SHP77 (cell line): ENCODE measurements at regions not wholly inside any gene's neighbourhood (a gene's known extent, or its start where the extent isn't known, plus 50 kb on each side); places are given as distances from the start of the nearest gene placed in this dataset.
"Not testable (repeated sequence)": the region's sequence is repeated elsewhere in the genome, so short reads cannot be mapped to it uniquely, and the experiment has no call there.

Experiments used
- DNase-seq, 2 experiments: peaks; one replicate each; lab custom pipeline; 2025; lab: John Stamatoyannopoulos, UW

DNA sequence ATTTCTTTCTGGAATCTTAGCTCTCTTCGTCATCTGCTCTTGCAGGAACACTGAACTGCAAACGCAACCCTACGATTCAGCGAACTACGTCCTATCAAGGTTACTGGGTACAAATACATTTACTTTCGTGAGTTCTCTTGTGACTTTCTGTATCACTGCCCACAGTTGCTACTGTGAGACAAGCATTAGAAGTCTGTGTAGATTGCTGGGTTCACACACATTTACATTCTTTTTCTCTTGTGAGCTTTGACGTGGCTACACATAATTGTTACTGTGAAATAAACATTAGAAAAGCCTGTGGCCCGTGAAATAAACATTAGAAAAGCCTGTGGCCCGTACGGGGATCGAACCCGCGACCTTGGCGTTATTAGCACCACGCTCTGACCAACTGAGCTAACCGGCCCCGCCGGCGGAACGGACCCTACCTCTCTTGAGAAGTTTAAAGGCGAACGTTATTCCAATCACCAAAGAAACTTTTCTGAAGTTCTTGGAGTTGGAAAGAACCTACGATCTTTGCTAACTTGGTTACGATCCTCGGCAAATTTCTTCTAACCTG is 61.2 kb upstream of the ZNF322 start:
- DNase-seq, result not testable (repeated sequence)

DNA sequence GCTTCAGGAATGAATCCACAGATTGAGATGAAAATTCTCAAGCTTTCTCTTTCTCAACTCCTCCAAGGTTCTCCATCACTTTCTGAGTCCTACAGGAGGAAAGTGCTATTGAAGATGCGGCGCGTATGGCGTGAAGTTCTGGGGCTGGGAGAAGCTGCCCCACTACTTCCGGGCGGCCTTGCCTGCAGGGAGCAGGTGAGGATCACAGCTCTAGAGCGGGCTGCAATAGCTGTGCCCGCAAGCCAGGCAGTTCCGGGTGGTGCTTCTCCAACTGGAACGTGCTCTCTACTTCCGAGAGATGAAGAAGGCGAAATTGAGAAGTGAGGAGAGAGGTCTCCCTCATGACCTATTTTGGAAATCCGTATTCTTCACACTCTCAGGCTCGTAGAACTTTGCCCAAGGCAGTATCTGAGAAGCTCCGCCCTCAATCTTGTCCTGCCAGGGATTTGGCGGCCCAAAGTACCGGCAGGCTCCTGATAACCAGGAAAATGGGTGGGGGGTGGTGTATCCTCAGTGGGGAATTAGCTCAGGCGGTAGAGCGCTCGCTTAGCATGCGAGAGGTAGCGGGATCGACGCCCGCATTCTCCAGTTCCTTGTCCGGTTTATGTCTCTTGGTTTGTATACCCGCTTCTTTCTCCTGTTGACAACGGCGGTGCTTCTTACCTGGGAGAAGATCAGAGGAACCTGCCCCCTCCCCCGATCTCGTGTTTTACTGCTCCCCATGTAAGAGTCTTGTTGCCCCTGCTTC is 70.6 kb upstream of the ZNF322 start:
- DNase-seq, result not testable (repeated sequence)

DNA sequence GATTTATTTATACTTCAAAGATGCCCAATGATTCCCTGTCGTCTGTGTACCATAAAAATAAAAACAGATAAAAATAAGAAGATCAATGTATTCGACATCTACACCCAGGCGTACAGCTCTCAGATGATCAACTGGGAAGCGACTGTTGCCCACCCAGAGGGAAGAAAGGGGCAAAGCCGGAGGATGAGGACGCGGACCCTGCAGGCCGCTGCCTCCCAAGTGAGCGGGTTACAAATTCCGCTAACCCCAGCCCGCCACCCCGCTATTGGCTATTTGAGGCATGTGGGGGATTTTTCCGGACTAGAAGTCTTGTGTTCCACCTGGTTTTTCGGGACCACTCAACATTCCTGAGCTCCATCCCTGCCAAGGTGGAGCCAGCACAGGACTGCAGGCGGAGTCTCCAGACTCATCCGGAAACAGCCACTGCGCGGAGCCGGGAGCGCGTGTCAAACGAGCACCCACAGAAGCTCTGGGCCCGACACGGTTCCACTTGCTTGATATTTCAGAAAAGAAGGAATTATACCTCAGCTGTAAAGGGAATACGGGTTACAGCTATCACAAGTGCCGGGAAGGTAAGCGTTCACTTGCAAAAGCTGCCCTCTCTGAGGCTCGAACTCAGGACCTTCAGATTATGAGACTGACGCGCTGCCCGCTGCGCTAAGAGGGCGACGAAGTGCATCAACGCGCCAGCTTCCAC is 75.4 kb upstream of the ZNF322 start:
- DNase-seq, result not testable (repeated sequence)

DNA sequence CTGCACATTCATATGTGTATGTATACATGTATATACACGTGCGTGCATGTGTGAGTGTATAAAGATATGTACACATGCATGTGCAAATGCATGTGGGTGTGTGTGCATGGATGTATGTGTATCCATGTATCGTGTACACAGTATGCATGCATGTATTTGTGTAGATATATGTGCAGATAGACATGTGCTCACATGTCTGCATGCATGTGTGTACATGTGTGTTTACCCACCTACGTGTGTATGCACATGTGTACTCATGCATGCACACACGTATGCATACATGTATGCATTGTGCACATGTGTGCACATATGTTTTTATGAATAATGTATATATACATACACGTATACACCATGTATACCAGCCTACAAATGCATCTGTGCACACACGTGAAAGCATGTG is 80.3 kb upstream of the ZNF322 start:
- no peak for DNase-seq

DNA sequence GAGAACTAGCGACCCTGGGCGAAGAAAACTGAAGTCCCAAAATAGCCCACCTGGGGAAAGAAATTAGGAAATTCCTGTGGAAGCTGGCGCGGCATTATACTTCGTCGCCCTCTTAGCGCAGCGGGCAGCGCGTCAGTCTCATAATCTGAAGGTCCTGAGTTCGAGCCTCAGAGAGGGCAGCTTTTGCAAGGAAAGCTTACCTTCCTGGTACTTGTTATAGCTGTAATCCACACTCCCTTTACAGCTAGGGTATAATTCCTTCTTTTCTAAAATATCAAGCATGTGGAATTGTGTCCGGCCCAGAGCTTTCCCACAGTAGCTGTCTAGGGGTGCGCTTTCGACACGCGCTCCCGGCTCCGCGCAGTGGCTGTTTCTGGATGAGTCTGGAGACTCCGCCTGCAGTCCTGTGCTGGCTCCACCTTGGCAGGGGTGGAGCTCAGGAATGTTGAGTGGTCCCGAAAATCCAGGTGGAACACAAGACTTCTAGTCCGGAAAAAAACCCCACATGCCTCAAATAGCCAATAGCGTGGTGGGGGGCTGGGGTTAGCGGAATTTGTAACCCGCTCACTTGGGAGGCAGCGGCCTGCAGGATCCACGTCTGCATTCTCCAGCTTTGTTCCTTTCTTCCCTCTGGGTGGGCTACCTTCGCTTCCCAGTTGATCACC is 83.7 kb upstream of the ZNF322 start:
- no peak for DNase-seq

DNA sequence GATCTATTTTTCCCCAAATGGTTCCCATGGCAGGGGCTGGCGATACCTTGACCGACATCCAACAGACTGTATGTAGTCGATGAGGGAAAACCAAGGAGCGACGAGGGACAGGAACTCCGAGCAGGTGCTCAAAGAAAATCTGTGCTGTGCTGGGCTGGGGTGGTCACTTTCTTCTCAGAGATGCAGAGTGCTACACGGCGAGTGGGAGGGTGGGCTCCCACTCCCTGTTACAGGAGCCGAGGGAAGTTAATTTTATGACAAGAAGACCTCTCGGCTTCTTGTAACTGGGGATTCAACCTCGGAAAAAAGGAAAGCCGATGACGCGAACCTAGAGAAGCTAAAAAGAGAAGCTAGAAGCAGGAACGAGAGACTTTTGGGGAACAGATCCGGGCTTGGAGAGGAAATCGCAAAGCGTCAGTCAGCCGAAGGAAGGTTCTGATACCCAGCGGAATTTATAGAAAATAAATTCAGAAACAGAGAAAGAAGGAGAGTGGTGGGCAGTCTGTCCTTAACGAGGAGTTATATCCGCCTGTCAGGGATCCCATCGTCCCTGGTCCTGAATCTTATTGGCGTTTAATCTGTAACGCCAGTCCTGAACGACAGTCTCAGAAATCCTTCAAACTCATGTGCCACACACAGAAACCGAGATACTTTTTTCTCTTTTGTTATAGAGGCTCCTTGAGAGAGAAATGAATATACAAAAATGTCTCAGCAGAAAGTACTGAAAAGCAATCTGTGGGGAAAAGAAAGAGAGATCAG is 84.6 kb upstream of the ZNF322 start:
- no peak for DNase-seq

DNA sequence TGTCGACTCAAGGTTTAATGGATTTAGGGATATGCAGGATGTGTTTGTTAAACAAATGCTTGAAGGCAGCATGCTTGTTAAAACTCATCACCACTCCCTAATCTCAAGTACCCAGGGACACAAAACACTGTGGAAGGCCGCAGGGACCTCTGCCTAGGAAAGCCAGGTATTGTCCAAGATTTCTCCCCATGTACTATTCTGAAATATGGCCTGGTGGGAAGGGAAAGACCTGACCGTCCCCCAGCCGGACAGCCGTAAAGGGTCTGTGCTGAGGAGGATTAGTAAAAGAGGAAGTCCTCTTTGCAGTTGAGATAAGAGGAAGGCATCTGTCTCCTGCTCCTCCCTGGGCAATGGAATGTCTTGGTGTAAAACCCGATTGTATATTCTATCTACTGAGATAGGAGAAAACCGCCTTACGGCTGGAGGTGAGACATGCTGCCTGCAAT is 85.3 kb upstream of the ZNF322 start:
- DNase-seq, result not testable (repeated sequence)

DNA sequence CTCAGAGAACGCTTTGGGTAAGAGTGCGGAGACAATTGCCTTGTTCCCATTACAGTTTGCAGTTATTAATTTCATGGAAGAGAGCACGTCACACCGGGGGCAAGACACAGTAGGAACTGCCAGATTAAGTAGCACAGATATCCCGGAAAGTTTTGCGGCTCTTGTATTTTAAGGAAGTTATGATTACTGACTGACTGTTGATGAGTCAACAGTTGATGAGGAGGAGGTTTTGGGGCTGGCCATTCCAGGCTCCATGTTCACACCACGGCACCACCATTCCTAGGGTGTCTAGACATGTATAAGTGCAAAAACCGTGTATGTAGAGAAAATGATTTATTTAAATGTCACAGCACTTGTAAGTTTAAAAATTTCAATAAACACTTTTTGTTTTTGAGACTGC is 86.4 kb upstream of the ZNF322 start:
- DNase-seq, result not testable (repeated sequence)

DNA sequence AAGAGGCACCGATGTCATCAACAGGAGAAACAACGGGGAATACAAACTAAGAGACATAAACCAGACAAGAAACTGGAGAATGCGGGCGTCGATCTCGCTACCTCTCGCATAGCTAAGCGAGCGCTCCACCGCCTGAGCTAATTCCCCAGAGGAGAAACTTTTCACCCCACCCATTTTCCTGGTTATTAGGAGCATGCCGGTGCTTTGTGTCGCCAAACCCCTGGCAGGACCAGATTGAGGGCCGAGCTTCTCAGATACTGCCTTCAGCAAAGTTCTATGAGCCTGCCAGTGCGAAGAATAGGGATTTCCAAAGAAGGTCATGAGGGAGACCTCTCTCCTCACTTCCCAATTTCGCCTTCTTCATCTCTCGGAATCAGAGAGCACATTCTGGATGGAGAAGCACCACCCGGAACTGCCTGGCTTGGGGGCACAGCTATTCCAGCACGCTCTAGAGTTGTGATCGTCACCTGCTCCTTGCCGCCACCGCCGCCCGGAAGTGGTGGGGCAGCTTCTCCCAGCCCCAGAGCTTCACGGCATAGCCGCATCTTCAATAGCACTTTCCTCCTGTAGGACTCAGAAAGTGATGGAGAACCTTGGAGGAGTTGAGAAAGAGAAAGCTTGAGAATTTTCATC is 89.7 kb upstream of the ZNF322 start:
- DNase-seq, result not testable (repeated sequence)

DNA sequence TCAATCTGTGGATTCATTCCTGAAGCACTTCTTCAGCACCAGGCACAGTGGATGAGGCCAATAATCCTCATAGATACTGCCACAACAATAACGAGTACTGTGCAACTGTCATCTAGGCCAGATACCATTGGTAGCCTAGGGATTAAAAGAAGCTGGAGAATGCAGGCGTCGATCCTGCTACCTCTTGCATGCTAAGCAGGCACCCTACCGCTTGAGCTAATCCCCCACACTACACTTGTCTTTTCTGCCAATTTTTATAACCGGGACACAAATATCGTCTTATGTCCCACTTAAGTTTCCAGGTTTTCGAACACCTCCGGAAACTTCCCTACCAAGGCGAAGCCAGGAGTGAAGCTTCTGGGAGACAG is 90.2 kb upstream of the ZNF322 start:
- DNase-seq, result not testable (repeated sequence)

DNA sequence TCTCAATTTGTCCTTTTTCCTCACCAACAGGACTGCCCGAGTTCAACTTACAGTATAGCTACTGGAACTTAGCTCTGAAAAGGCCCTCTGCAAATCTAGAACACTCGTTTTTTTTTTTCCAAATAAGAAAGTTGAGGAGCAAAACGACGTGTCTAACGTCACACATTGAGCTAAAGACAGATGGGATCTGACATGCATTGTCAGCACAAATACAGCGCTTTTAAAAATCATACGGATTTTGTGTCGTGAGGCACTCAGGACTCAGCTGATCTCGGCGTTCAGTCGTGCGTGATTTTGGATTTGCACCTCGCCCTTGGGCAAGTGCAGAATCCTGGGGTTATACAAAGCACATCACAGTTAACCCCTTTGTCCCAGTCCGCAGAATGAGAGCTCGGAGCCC is 94.7 kb upstream of the ZNF322 start:
- no peak for DNase-seq

DNA sequence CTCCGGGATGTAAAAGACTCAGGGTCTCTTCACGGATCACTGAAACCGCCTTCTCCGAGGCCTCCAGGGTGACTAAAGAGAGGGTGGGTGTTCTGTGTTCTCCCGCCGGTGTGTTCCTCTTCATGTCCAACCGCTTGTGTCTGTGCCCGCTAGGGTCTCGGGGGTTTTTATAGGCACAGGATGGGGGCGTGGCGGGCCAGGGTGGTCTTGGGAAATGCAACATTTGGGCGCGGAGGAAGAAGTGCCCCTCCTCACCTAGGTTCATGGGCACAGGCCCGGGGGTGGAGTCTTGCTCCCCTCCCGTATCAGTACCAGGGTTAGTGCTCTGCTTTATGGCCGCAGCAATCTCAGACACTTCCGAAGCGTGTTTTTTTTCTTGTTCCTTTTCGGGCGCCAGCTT is 95.3 kb upstream of the ZNF322 start:
- DNase-seq, result not testable (repeated sequence)

DNA sequence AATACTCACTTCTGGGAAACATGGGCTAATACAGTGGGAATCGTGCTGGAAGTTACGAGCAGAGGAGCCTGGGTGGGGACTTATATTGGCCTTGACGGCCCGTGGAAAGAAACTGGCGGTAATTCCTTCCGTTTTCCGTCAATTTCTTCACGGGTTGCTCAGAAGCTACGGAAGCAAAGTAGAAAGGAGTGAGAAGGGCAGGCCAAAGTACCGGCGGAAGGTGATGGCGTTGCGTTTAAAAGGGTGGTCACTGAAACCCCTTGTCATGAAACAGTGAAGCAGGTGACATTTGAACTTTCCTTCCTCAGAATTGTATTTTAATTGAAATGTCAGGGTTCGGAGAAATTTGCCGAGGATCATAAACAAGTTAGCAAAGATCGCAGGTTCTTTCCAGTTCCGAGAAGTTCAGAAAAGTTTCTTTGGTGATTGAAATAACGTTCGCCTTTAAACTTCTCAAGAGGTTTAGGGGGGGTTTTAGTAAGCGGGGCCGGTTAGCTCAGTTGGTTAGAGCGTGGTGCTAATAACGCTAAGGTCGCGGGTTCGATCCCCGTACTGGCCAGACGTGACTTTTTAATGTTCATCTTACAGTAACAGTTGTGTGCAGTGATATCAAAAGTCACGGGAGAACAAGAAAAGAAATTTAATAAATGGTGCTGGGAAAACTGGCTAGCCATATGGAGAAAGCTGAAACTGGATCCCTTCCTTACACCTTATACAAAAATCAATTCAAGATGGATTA is 96.7 kb upstream of the ZNF322 start:
- DNase-seq, result not testable (repeated sequence)

DNA sequence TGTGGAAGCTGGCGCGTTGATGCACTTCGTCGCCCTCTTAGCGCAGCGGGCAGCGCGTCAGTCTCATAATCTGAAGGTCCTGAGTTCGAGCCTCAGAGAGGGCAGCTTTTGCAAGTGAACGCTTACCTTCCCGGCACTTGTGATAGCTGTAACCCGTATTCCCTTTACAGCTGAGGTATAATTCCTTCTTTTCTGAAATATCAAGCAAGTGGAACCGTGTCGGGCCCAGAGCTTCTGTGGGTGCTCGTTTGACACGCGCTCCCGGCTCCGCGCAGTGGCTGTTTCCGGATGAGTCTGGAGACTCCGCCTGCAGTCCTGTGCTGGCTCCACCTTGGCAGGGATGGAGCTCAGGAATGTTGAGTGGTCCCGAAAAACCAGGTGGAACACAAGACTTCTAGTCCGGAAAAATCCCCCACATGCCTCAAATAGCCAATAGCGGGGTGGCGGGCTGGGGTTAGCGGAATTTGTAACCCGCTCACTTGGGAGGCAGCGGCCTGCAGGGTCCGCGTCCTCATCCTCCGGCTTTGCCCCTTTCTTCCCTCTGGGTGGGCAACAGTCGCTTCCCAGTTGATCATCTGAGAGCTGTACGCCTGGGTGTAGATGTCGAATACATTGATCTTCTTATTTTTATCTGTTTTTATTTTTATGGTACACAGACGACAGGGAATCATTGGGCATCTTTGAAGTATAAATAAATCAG is 106.8 kb upstream of the ZNF322 start:
- DNase-seq, result not testable (repeated sequence)

DNA sequence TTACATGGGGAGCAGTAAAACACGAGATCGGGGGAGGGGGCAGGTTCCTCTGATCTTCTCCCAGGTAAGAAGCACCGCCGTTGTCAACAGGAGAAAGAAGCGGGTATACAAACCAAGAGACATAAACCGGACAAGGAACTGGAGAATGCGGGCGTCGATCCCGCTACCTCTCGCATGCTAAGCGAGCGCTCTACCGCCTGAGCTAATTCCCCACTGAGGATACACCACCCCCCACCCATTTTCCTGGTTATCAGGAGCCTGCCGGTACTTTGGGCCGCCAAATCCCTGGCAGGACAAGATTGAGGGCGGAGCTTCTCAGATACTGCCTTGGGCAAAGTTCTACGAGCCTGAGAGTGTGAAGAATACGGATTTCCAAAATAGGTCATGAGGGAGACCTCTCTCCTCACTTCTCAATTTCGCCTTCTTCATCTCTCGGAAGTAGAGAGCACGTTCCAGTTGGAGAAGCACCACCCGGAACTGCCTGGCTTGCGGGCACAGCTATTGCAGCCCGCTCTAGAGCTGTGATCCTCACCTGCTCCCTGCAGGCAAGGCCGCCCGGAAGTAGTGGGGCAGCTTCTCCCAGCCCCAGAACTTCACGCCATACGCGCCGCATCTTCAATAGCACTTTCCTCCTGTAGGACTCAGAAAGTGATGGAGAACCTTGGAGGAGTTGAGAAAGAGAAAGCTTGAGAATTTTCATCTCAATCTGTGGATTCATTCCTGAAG is 111.6 kb upstream of the ZNF322 start:
- DNase-seq, result not testable (repeated sequence)

DNA sequence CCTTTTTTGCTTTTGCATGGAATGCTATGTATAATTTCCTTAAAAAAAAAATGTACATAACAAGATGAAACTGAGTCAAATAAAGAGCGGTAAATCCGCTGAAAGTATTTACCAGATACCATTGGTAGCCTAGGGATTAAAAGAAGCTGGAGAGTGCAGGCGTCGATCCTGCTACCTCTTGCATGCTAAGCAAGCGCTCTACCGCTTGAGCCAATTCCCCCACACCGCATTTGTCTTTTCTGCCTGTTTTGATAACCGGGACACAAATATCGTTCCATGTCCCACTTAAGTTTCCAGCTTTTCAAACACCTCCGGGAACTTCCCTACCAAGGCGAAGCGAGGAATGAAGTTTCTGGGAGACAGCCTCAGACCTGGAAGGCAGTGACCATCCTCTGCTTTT is 113.9 kb upstream of the ZNF322 start:
- not testable (repeated sequence) for DNase-seq

DNA sequence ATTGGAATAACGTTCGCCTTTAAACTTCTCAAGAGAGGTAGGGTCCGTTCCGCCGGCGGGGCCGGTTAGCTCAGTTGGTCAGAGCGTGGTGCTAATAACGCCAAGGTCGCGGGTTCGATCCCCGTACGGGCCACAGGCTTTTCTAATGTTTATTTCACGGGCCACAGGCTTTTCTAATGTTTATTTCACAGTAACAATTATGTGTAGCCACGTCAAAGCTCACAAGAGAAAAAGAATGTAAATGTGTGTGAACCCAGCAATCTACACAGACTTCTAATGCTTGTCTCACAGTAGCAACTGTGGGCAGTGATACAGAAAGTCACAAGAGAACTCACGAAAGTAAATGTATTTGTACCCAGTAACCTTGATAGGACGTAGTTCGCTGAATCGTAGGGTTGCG is 121.0 kb upstream of the ZNF322 start:
- DNase-seq, result not testable (repeated sequence)

DNA sequence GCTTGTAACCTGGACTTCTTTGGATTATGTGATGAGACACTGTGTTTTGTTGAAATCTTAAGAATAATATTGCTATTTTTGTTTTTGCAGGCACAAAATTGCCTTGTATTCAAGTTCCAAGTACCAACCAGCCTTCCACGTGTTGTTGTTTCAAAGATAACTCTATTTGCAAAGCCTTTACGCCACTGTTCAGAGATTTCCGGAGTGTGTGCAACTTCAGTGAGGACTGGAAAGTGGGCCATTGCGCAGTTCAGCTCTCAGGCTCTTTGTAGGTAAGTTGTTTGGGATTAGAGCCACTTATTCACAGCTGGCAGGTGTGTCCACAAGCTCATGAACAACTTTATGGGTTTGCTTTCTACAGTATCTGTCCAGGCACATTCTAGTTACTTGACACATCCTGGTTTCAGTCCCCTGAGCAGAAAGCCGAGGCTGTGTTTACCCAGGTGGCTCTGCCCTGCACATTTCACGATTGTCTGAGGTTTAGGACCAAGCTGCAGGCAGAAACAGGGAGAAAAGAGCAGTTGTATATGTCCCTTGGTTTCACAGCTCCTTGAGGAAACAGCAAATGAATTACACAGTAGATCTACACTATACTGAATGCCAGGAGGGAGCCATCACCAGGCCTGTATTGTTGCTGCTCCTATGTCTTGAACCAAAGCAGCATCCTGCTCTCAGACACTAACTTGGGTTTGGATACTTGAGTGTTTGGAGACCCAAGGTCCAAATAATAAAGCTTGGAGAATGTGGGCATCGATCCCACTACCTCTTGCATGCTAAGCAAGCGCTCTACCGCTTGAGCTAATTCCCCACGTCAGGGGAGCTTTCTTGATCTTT is 136.1 kb upstream of the ZNF322 start:
- DNase-seq, result not testable (repeated sequence)
